ENCODE measurements at regions not wholly inside any gene's neighbourhood (a gene's known extent, or its start where the extent isn't known, plus 50 kb on each side); places are given as distances from the start of the nearest gene placed in this dataset.

GRCh38 chr22:48138427-48138826, 1376.0 kb downstream of the TBC1D22A start:
- H3K4me3 ChIP-seq = no peak overlapping the region
- no peak overlapping the region for H3K27ac ChIP-seq
- peaks cover 0 to 8% (median 0%) of the 10 kb centered on the region in 4 donors for H3K9me3 ChIP-seq
- H3K4me1 ChIP-seq = no peaks in the 10 kb centered on the region
- H3K27me3 ChIP-seq = no peaks in the 10 kb centered on the region
- WGBS, 2 donors = 44 to 55% methylated on average over 3 of the region's 3 CpGs
- no peak for DNase-seq (ENCODE audit: low spot score in 2 of 2)
- H3K36me3 ChIP-seq = no peaks in the 10 kb centered on the region
- no peak for TF ChIP-seq CTCF (IDR thresholded peaks at IDR 0.05)
- no peak for TF ChIP-seq POLR2A (IDR thresholded peaks at IDR 0.05)
- TF ChIP-seq EP300 (IDR thresholded peaks at IDR 0.05) = no peak

- no peaks in the 10 kb centered on the region for H3K4me1 ChIP-seq
- TF ChIP-seq POLR2A (IDR thresholded peaks at IDR 0.05) = no peak
- no peak for TF ChIP-seq EP300 (IDR thresholded peaks at IDR 0.05)
- TF ChIP-seq CTCF (IDR thresholded peaks at IDR 0.05) = no peak
- no peak overlapping the region for H3K27ac ChIP-seq
- H3K9me3 ChIP-seq = peaks cover 0 to 8% (median 0%) of the 10 kb centered on the region in 4 donors
- no peaks in the 10 kb centered on the region for H3K36me3 ChIP-seq
- H3K4me3 ChIP-seq = no peak overlapping the region
- 23 to 55% methylated on average over 10 of the region's 10 CpGs for WGBS, 2 donors
- no peaks in the 10 kb centered on the region for H3K27me3 ChIP-seq
- DNase-seq (ENCODE audit: low spot score in 2 of 2) = no peak
These were observed 1375.2 kb downstream of the TBC1D22A start for GRCh38 chr22:48137640-48138039.

- H3K4me3 ChIP-seq = no peak overlapping the region
- H3K36me3 ChIP-seq = no peaks in the 10 kb centered on the region
- TF ChIP-seq POLR2A (IDR thresholded peaks at IDR 0.05) = no peak
- TF ChIP-seq EP300 (IDR thresholded peaks at IDR 0.05) = no peak
- TF ChIP-seq CTCF (IDR thresholded peaks at IDR 0.05) = no peak
- H3K27me3 ChIP-seq = no peaks in the 10 kb centered on the region
- peaks cover 0 to 8% (median 0%) of the 10 kb centered on the region in 4 donors for H3K9me3 ChIP-seq
- 53 to 61% methylated on average over 8 of the region's 8 CpGs for WGBS, 2 donors
- no peak for DNase-seq (ENCODE audit: low spot score in 2 of 2)
- no peak overlapping the region for H3K27ac ChIP-seq
- no peaks in the 10 kb centered on the region for H3K4me1 ChIP-seq
These were observed 1373.1 kb downstream of the TBC1D22A start for GRCh38 chr22:48135592-48135991.

- Histone ChIP-seq H3K27ac (no peak overlapping the region), H3K4me1 (no peaks in the 10 kb centered on the region), H3K4me3 (no peak overlapping the region), H3K9me3 (peaks cover 0 to 15% (median 0%) of the 10 kb centered on the region in 4 donors), H3K27me3 (no peaks in the 10 kb centered on the region), H3K36me3 (no peaks in the 10 kb centered on the region)
- DNase-seq (ENCODE audit: low spot score in 2 of 2) = no peak
- WGBS, 2 donors = 48% methylated on average over 3 of the region's 3 CpGs
- TF ChIP-seq EP300 (IDR thresholded peaks at IDR 0.05) = no peak
- TF ChIP-seq CTCF (IDR thresholded peaks at IDR 0.05) = no peak
- TF ChIP-seq POLR2A (IDR thresholded peaks at IDR 0.05) = no peak
These were observed 1363.0 kb downstream of the TBC1D22A start for GRCh38 chr22:48125416-48125815.

- H3K9me3 ChIP-seq = peaks cover 0 to 20% (median 0%) of the 10 kb centered on the region in 4 donors
- 92% methylated on average over 16 of the region's 16 CpGs for WGBS, 2 donors
- TF ChIP-seq CTCF (IDR thresholded peaks at IDR 0.05) (no peak), EP300 (IDR thresholded peaks at IDR 0.05) (no peak), POLR2A (IDR thresholded peaks at IDR 0.05) (no peak)
- H3K4me1 ChIP-seq = no peaks in the 10 kb centered on the region
- no peak overlapping the region for H3K4me3 ChIP-seq
- H3K36me3 ChIP-seq = no peaks in the 10 kb centered on the region
- H3K27ac ChIP-seq = no peak overlapping the region
- no peaks in the 10 kb centered on the region for H3K27me3 ChIP-seq
- no peak for DNase-seq (ENCODE audit: low spot score in 2 of 2)
These were observed 1359.5 kb downstream of the TBC1D22A start for GRCh38 chr22:48121984-48122383.

All from tibial nerve (tissue), 4 donors.